ENCODE measurements at regions not wholly inside any gene's neighbourhood (a gene's known extent, or its start where the extent isn't known, plus 50 kb on each side); places are given as distances from the start of the nearest gene placed in this dataset.

DNA sequence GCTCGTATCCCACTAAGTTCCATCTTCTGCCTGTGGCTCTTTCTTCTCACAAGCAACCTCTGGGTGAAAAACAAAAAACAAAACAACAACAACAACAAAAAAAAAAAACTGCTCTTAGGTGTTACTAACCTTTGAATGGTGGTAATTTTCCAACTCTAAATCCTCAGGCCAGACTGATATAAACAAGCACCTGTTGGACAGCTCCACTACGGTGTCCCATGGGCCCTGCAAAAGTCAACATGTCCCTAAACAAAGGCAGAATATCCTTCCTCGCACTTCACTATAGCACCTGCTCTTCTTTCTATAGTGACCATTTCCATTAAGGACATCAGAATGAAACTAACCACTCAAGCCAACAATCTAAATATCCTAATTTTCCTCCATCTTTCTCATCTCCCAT is 54.6 kb upstream of the PARM1 start:
- no peak for DNase-seq (ENCODE audit: low spot score)

DNA sequence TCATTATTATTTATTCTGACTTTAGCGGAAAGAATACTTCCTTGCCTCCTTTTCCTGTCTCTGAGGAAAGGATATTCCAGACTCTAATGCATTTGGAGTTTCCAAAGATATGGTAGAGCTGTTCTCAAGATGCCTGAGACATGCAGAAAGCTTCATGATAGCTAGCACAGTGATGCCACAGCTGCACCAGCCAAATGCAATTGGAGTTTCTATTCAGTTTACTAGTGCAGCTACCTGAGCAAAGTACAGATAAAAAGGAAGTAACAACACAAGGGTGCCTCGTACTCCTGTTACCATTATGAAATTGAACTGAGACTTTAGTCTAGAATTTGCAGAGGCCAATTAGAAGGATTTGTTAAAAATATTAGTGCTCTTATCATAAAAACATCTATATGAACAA is 57.5 kb upstream of the PARM1 start:
- DNase-seq (ENCODE audit: low spot score) = no peak

DNA sequence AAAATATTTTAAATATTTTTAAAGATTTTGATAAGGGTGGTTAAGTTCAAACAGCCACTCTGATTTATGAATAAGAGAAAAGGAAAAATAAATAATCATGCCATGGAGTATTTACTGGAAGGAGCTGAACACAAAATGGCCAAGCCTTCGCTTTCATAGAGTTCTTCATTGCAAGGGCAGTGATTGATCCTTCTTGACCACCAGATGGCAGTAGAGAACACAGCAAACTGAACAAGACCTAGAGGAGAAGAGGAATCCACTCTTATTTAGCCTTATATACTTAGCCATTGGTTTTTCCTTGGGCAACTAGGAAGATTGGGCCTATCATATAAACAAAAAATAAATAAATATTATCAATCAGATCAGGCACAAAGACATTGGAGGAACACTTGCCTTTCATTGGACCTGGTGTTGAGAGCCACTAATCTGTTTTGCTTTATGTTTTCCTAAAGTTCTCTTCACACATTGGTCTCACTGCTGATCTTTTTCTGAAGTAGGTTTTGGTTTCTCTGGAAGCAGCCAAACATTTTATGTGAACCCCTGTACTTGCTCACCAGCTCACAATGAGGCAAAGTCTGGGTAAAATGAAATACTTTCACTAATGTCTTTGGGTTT is 58.1 kb upstream of the PARM1 start:
- DNase-seq (ENCODE audit: low spot score) = peak; percentile 13

DNA sequence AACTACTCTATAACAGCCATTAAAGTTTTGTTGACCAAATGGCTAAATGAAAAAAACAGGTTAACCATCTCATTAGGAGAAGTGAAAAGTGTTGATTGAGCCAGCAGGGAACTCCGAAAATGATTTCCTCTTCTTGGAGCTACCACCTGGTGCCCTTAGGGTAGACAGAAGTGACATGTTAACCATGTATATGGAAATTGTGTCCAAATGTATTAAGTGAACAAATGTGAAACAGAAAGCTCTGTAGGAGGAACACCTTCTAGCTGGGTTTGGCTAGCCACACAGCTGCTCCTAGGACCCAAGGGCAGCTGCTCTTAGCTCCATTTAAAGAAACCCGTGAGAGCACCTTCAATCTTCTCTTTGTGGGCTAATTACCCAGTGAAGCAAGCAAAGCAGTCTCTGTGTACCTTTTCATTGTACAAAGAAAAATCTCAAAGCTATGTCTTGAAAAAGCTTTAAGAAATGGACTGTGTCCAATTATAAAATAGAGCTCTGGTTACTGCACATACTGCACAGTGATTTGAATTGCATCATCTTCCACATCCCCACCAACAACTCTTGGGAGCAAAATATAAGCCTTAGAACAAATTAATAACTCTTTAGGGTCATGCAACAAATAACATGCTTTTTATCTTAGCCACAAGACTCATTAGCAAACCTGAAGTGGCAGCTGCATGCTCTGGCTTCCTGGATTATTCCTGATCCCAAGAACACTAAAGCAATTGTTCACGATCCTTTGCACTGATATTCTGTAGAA is 59.2 kb upstream of the PARM1 start:
- DNase-seq (ENCODE audit: low spot score) = no peak

DNA sequence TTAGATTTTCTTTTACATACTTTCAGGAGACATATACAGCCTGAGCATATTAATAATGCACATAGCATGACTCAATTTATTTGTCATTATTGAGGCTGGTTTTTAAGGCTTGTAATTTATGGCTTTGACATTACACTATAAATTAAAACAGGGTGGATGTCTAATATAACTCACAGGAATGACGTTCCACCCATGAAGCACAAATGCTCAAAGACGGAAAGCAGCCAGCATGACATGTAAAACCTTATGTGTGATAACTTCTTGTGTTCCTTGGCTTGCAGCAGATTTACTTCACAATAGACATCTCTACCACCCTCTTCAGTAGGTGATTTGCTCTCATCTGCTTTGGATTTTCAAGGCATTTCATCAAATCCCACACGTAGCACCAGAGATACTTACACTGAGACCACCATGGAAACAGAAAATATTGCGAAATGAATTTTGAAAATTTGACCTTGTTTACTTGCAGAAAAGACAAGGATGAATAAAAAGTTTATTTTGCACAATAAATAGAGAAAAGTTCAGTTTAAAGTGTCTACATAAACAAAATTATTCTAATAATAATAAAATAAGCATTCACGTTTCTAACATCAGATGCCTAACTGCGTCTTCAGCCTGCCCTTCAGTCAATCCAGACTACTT is 64.7 kb upstream of the BTC start:
- DNase-seq (ENCODE audit: low spot score) = no peak

DNA sequence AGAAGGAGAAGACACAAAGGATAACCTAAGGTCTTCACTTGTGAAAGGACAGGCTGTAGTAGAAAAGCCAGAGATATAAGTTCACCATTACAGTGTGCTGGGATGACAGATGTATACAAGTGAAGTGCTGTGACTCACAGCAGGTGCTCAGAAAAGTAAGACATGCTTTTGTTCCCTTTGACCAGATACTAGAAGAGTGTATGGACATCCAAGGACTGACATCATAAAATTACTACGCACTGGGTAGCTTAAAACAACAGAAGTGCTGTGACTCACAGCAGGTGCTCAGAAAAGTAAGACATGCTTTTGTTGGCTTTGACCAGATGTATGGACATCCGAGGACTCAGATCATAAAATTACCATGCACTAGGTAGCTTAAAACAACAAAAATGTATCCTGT is 61.6 kb upstream of the BTC start:
- DNase-seq (ENCODE audit: low spot score) = no peak

DNA sequence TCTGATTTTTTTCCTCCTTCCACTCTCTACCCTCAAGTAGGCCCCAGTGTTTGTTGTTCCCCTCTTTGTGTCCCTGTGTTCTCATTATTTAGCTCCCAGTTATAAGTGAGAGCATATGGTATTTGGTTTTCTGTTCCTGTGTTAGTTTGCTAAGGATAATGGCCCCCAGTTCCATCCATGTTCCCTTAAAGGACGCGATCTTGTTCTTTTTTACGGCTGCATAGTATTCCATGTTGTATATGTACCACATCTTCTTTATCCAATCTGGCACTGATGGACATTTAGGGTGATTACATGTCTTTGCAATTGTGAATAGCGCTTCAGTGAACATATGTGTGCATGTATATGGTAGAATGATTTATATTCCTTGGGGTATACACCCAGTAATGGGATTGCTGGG is 54.5 kb upstream of the BTC start:
- DNase-seq (ENCODE audit: low spot score) = no peak

DNA sequence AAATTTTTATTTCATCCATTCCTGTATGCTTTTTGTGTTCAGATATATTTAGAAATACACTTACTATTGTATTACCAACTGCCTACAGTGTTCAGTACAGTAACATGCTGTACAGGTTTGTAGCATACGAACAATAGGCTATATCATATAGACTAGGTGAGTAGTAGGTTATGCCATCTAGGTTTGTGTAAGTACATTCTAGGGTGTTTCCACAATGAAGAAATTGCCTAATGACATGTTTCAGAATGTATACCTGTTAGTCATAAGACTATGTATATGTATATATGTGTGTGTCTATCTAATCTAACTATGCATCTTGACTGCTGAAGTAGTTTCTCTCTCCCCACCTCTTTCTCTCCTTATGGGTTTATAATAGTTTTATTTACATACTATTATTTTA is 51.5 kb upstream of the BTC start:
- no peak for DNase-seq (ENCODE audit: low spot score)

All from HuH-7 (cell line).